NCI-H2029 treated with DMSO at 0.1 percent for 48 hours (cell line): ENCODE measurements at regions not wholly inside any gene's neighbourhood (a gene's known extent, or its start where the extent isn't known, plus 50 kb on each side); places are given as distances from the start of the nearest gene placed in this dataset.
"Not testable (repeated sequence)": the region's sequence is repeated elsewhere in the genome, so short reads cannot be mapped to it uniquely, and the experiment has no call there.

Source experiments
- DNase-seq: peaks from one replicate; lab custom pipeline; 2025; lab: John Stamatoyannopoulos, UW

DNA sequence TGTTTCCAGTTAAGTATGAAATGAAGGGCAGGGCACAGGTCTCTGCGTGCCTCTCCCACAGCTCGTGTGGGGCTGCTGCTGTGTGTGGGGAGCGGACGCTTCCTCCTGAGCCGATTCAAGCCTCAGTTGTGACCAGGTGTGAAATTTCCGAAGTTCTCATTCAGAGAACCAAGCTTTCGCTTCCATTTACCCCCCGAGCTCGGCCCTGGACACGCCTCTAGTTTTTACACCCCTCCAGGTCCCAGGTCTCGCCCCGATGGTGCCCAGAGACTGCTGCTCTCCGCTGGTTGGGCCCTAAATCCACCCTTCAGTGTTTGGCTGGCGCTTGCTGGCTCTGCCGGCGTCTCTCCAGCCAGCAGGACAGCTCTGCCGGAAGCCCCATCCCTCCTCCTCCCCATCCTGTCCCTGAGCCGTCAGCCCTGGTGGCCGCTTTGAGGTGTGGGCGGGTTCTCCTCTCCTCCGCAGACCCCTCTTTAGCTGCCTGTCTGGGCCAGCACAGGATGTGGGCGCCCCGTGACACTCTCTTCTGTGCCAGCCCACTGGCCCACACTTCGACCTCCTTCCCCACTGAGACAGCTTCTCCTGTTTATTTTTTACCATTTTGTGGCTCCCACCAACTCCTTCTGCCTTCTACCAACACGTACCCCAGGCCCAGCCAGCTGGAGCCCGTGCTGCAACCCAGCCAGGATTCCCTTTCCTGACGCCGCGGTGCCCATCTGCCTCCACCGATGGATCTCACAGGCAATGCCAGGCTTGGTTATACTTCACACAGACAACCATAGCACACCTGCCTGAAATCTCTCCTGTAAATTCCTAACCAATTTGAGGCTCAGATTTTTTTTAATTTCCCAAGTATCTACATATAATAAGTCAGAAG is 142.8 kb downstream of the DLL1 start:
- DNase-seq: no peak

DNA sequence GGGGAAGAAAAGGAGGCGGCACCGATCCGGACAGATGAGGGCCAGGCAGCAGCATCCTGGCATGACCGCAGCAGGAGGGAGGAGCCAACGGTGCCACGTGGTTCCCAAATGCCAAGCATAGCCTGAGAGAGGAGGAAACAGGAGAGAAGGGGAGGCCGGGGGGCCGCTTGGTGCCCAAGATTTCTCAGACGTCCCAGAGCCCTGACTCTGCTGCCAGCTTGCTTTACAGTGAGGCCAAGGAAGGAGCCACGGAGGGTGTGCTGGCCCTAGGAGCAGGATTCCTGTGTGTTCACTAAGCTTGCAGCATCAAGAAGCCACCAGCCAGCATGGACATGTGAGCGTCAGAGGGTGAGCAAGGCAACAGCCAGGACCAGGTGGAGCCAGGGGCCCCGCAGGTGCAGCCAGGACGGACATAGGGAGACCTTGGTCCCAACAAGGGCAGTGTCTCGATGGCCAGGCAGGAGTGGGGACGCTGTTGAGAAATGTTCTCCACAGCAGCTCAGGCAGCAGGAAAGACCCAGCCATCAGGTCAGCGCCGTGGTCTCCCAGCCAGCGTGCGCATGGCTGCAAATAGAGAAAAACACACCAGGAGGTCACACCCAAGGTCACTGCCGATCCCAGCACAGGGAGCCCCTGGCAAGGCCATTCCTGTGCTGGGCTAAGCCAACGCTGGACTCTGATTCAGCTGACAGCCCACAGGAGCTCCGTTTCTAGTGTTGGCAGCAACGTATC is 143.7 kb downstream of the DLL1 start:
- DNase-seq: no peak

DNA sequence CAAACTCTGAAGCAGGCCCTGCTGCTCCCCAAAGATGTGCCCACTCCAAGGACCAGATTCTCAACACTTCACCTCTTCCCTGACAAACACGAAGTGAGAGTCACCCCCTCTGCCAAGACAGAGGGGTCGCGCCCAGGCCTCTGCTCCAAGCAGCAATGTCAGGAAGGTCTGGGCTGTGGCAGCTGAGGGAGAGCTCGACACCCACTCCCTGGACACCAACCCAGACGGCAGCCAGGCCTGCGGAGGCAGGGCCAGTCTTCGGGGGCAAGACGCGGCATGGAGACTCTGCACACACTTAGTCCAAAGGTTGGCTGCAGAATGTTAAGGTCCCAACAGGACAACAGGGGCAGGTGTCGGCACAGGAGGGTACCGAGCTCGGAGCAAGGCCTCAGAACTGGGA is 144.2 kb downstream of the DLL1 start:
- no peak for DNase-seq

DNA sequence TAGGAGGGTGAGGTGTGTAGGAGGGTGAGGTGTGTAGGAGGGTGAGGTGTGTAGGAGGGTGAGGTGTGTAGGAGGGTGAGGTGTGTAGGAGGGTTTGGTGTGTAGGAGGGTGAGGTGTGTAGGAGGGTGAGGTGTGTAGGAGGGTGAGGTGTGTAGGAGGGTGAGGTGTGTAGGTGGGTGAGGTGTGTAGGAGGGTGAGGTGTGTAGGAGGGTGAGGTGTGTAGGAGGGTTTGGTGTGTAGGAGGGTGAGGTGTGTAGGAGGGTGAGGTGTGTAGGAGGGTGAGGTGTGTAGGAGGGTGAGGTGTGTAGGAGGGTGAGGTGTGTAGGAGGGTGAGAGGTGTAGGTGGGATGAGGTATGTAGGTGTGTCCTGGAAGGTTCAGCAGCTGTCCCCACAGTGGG is 144.7 kb downstream of the DLL1 start:
- DNase-seq: not testable (repeated sequence)

DNA sequence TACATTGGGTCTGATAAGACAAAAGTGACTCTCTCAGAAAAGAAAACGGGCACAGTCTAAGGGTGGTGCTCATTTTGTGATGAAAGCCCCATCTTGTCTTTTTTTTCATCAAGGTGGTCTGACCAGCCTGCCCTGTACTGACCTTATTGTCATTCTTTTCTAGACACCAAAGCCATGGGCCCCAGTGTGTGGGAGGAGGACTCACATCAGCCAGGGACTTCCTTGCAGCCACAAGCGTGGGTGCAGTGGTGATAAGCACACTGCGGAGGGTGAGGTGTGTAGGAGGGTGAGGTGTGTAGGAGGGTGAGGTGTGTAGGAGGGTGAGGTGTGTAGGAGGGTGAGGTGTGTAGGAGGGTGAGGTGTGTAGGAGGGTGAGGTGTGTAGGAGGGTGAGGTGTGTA is 145.2 kb downstream of the DLL1 start:
- not testable (repeated sequence) for DNase-seq

DNA sequence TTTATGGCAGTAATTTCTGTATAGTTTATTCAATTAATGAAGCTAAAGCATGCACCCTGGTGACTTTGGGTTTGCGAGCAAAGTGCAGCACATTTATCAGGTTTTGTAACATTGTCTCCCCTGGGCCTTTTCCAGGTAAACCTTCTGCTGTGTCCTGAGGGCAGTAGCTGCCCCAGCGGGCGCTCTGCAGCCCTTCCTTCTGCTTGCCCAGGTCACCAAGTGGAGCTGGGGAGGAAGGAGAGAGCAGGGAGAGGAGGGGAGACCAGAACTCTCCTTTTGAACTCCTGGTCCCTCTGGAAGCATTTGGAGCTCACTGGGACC is 145.6 kb downstream of the DLL1 start:
- no peak for DNase-seq

DNA sequence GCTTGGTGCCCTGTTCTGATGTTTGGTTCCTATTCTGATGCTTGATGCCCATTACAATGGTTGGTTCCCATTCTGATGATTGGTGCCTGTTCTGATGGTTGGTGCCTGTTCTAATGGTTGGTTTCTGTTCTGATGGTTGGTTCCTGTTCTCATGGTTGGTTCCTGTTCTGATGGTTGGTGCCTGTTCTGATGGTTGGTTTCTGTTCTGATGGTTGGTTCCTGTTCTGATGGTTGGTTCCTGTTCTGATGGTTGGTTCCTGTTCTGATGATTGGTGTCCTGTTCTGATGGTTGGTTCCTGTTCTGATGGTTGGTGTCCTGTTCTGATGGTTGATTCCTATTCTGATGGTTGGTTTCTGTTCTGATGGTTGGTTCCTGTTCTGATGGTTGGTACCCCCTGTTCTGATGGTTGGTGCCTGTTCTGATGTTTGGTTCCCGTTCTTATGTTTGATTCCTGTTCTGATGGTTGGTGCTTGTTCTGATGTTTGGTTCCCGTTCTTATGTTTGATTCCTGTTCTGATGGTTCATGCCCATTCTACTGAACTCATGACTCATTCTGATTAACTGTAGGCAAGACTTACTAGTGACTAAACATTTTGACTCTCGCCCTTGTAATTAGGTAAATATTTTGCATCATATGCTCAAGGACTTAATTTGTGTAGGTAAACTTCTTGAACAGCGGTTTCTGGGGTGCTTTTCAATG is 146.2 kb downstream of the DLL1 start:
- no peak for DNase-seq

DNA sequence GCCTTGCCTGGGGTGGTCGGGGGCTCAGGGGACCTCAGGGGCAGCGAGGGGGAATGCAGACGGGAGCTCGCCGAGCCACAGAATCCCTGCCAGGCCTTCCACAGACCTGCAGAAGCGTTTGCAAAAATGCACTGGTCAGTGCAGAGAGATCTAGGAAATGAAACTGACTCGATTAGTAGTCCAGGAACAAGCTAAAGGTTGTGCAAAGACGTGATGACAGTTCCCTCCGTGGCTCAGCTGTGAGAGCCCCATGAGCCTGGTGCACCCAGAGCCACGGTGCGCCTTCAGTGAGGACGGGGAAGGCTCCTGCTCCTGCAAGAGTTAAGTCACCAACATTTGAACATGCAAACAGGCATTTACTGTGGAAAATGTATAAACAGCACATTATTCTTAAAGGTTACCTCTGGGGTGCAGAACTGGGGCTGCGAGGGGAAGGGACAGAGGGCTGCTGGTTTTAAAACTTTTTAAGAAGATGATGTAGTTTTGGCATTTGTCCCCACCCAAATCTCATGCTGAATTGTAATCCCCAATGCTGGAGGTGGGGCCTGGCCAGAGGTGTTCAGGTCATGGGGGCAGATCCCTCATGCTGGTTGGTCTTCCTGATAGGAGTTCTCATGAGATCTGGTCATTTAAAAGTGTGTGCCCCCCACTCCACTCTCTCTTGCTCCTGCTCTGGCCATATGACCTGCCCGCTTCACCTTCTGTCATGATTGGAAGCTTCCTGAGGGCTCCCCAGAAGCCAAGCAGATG is 147.3 kb downstream of the DLL1 start:
- DNase-seq: no peak

DNA sequence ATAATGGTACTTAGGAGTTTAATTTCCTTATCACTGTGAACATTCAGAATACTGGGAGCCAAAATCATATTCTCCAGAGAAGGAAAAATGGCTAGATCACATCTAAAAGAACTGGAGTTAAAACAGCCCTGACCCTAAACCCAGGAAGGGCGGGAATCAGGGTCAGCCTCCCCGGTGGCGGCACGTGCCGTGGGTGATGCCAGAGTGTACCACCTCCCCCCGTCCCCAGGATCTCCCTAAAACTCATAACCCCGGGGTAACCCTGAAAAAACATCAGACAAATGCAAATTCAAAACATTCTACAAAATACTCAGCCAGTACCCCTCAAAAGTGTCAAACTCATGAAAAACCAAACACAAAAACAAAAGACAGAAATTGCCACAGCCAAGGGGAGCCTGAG is 148.3 kb downstream of the DLL1 start:
- no peak for DNase-seq

DNA sequence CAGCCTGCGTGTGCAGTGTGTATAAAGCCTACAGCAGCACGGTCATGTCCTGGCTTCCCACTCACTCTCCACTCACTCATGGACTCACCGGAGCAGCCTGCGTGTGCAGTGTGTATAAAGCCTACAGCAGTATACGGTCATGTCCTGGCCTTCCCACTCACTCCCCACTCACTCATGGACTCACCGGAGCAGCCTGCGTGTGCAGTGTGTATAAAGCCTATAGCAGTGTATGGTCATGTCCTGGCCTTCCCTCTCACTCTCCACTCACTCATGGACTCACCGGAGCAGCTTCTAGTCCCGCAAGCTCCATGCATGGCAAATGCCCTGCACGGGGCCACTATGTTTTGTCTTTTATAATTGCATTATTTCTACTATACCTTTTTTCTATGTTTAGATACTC is 149.8 kb downstream of the DLL1 start:
- not testable (repeated sequence) for DNase-seq

DNA sequence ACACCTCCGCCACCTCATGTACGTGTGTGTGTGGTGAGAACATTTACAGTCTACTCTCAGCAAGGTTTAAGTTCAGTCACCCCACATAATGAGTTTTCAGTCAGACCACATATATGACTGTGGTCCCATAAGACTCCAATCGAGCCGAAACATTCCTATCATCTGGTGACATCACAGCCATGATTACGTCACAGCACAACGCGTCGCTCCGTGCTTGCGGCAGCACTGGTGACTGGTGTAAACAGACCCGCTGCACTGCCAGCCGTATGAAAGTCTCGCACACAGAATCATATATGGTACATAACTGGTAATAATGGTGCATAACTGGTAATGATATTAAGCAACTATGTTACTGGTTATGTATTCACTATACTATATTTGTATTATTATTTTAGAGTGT is 150.7 kb downstream of the DLL1 start:
- DNase-seq: no peak

DNA sequence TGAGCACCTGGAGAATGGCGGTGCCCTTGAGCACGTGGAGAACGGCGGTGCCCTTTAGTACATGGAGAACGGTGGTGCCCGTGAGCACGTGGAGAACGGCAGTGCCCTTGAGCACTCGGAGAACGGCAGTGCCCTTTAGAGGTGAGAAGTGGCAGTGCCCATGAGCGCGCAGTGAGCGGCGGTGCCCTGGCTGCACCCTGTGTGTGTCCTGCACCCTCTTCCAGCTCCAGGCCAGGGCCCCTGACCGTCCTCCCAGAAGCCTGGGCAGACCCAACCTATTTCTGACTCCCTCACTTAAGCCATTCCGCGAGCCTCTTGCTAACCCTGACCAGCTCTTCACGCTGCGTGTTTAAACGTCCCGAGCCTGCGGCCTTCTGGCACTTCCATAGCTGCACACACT is 151.3 kb downstream of the DLL1 start:
- DNase-seq: no peak

DNA sequence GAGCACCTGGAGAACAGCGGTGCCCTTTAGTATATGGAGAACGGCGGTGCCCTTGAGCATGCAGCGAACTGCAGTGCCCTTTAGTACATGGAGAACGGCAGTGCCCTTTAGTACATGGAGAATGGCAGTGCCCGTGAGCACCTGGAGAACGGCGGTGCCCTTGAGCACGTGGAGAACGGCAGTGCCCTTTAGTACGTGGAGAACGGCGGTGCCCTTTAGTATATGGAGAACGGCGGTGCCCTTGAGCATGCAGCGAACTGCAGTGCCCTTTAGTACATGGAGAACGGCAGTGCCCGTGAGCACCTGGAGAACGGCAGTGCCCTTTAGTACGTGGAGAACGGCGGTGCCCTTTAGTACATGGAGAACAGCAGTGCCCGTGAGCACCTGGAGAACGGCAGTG is 151.8 kb downstream of the DLL1 start:
- not testable (repeated sequence) for DNase-seq

DNA sequence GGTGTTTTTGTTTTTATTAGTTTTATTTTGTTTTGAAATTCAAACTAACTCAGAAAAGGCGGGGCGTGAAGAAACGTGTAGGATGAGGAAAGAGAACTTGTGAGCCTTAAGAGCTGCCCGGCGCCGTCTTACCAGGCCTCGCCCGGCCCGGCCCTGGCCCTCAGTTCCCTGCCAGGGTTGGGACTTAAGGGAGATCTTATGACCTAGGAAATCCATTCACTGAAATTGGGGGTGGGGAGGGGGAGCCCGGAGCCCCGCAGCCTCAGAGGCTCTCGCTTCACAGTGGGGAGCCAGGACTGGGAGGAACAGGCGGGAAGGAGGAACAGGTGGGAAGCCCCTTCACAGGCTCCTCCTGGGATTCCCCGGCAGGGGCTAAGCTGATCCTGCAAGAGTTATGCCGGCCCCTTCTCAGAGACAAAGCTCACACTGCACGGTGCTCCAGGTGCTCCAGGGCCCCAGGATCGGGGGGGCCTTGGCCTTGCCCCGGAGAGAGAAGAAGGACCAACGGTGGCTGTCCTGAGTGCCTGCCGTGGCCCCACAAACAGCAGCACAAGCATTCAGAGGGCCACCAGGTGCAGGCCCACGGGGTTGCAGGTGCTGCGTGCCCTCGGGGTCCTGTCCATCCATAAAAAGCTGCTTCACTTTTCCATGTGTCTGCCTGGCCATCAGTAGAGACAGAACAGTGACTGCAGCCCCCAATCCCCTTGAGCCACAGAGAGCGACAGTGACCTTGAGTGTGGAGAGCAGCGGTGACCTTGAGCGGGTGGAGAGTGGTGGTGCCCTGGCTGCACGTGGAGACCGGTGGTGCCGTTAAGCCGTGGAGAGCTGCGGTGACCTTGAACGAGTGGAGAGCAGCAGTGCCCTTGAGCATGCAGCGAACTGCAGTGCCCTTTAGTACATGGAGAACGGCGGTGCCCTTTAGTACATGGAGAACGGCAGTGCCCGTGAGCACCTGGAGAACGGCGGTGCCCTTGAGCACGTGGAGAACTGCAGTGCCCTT is 152.7 kb downstream of the DLL1 start:
- no peak for DNase-seq

DNA sequence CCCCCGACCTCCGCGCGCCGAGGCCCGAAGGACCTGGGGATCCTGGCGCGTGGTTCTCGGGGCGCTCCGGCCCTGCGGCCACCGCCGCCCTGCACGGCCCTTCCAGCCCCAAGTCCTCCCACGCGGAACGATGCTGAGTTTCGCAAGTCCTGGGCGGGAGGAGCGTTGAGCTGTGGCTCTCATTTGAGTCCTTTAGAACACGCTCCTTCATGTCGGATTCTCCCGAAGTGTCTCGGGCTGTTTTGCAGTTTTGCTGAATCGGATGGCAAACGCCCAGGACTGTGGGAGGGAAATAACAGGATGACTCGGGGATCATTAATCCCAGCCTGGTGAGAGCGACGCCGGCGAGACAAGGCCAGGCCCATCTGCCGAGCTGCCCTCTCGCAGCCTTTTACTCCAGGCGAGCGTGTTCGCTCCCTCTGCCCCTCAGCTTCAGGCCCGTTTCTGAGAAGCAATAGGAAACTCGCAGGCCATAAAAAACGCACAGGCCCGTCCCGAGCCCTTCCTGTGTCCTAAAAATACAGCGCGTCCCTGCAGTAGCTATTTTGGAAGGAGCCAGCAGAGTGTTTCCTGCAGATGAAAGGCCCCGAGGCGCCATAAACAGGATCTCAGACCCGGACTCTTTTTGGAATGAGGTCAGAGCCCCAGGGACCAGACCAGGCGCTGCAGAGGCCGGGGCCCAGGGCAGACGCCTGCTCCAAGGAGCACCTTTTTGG is 153.5 kb downstream of the DLL1 start:
- no peak for DNase-seq

DNA sequence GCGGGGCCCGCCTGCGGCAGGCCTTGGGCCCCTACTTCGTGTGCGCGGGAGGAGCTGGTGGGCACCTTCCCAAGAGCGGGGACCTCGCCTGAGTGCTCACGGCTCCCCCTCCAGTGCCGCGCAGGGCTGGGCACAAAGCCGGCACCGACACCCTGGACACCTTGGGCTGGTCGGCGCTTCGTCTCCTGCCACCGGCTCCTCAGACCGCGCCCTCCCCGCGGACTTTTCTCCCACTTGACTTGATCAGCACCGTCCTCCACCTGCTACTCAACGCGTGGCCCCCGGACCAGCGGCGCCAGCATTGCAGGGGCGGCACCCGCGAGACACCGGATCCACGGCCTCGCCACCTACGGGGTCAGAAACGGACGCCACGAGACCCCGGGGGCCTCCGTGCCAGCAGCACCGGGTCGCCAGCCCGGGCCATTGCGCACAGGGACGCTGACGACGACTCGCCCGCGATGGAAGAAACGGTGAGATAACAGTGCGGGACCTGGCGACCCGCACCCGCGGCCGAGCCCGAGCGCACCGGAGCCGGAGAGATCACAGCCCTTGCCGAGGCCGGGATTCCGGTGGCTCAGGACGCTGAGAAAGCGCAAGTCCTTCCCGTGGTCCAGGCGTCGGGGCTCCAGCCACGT is 154.2 kb downstream of the DLL1 start:
- DNase-seq: no peak

DNA sequence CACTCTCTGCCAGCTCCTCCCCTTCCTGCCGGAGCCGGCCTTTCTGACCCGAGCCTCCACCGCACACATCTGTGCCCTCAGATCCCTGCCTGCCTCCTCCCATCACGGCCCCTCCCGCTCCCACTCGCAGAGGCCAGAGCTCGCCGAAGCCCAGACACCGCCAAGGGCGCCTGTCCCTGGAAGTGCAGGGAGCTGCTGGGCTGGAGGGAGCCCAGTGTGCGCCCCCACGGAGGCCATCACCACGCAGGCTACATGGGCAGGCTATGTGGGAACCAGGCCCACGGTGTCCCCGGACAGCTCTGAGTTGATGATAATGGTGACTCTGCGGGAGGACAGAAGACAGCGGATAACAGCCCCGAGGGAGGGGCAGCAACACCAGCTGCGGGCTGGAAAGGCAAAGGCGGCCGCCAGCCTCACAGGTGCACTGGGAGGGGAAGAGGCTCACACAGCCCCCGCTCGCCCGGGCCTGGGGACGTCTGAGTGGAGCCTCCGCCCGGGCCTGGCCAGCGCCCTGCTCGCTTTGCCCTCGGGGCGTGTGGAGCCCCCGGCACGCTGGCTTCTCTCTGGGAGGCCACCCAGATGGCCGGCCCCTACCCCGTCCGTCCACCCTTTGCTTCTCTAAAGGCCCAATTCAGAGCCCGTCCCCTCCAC is 154.9 kb downstream of the DLL1 start:
- DNase-seq: no peak

DNA sequence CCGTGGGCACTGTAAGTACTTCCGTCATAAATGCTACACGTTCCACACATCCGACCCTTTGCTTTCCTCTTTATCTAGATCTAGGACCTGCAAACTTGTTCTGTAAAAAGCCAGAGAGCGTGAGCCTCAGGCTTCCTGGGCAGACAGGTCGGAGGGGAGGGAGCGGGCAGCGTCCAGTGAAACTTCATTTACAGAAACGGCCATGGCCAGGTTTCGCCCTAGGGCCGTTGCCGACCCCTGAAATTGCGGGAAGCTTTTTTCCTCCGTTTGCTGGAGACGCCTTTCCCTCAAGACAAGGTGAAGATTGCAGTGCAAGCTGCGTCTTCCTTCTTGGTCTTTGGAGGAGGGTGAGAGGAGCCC is 155.4 kb downstream of the DLL1 start:
- no peak for DNase-seq
